K562 (cell line): ENCODE measurements at regions not wholly inside any gene's neighbourhood (a gene's known extent, or its start where the extent isn't known, plus 50 kb on each side); places are given as distances from the start of the nearest gene placed in this dataset.

Experiments used
- ADNP ChIP-seq: fragments of 200-800 bp; sonication (Bioruptor generic); IDR thresholded peaks from 2 replicates; pipeline ENCODE4 v1.6.1; 2016; ENCODE audit warnings: missing genetic modification characterization, missing compliant biosample characterization
- CHD2 ChIP-seq: IDR thresholded peaks from 2 replicates; pipeline ENCODE4 v1.6.1; 2011; ENCODE audit warnings: low read depth, low read length
- CTCF ChIP-seq, 3 experiments: IDR thresholded peaks in 2 of 3; conservative IDR thresholded peaks in 1 of 3; 2 replicates each; pipeline ENCODE4 v1.5.1; 2011 to 2012; ENCODE audit warnings: low read length in 3 of 3, mild to moderate bottlenecking in 3 of 3, control low read depth in 2 of 3, improper control_type of control experiment in 1 of 3, inconsistent platforms in 1 of 3, low read depth in 1 of 3, mixed read lengths in 1 of 3, moderate library complexity in 1 of 3; ENCODE audit not compliant: insufficient read depth in 2 of 3
- ELF4 ChIP-seq: fragments of 450-650 bp; formaldehyde crosslinking; IDR thresholded peaks from 2 replicates; pipeline ENCODE4 v1.4.0; 2022; ENCODE audit warnings: missing genetic modification characterization
- PHF21A ChIP-seq: fragments of 450-650 bp; IDR thresholded peaks from 2 replicates; pipeline ENCODE4 v1.6.1; 2017; ENCODE audit warnings: low read depth, borderline replicate concordance
- POLR2A ChIP-seq: fragments of 450-650 bp; conservative IDR thresholded peaks from 2 replicates; pipeline ENCODE4 v1.6.1; 2016
- PRMT5 ChIP-seq: sonication (generic); formaldehyde crosslinking; IDR thresholded peaks from 2 replicates; pipeline ENCODE4 v1.5.0; 2020; ENCODE audit warnings: missing genetic modification reagents
- SP2 ChIP-seq: IDR thresholded peaks from 2 replicates; pipeline ENCODE4 v1.6.1; 2011; ENCODE audit warnings: mild to moderate bottlenecking, low read depth, low read length, moderate library complexity; ENCODE audit not compliant: poor library complexity, severe bottlenecking; ENCODE audit errors: extremely low read depth
- TARDBP ChIP-seq: fragments of 450-650 bp; IDR thresholded peaks from 2 replicates; pipeline ENCODE4 v1.6.1; 2016
- ZNF263 ChIP-seq: sonication (generic); formaldehyde crosslinking; IDR thresholded peaks from 2 replicates; pipeline ENCODE4 v1.8.0; 2022; ENCODE audit warnings: mild to moderate bottlenecking, missing genetic modification reagents, borderline replicate concordance

DNA sequence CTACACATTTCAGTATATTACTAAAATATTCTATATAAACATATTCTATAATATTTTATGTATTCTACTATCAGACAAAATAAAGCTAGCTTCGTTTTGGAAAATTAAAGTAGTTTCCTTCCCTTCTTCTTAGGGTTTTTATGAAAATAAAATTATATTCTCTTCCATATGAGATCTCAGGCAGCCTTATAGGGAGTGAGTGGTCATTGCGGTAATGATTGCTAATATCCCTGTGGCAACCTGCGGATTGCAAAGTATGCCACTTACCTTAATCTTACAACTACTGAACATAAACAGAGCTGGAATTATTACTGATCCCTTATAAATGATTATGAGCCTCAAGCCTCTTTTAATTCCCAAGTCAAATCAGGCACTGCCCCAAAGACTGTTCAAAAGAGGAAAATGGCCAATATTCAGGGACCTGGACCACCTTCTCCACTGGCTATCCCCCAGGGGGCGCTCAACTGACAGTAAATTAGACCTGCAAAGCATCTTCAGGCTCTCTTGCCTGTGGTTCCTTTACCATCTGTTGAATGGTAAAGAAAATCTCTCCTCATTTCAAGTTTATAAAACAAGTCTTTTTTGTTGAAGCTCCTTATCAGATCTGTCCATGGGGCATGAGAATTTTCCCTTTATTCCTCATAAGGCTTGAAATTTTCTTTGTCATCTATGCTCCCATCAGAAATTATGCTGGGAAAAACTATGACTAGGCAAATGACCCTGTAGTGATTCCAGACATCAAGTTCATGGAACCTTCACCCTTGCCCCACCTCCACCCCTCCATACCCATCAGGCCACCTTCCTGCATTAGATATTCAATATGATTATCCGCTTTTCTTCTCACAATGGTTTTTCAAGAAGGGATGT is 163.9 kb downstream of the CEMIP2 start:
- TF ChIP-seq ZNF263 (CRISPR knock-in tag) = no peak
- TF ChIP-seq TARDBP = no peak
- no peak for TF ChIP-seq PRMT5
- TF ChIP-seq POLR2A = no peak
- no peak for TF ChIP-seq ELF4
- no peak for TF ChIP-seq PHF21A
- TF ChIP-seq CTCF (IDR thresholded peaks at IDR 0.05 in 2 of 3, conservative IDR thresholded peaks at IDR 0.05 in 1 of 3; ENCODE audit: insufficient read depth in 2 of 3, low read depth in 1 of 3, low read length in 3 of 3) = peak; percentile 75 to 79 (median 76)
- no peak for TF ChIP-seq SP2
- TF ChIP-seq CHD2 = no peak
- TF ChIP-seq ADNP (tag) = no peak
